NCI-H226 (cell line): ENCODE measurements at regions not wholly inside any gene's neighbourhood (a gene's known extent, or its start where the extent isn't known, plus 50 kb on each side); places are given as distances from the start of the nearest gene placed in this dataset.
A peak's percentile ranks its signal among the peaks of the same experiment; 100 is the strongest.

Experiments used
- DNase-seq: peaks from one replicate; pipeline ENCODE4 v3.0.0-alpha.2; 2015

GRCh38 chr22:18731075-18731666, 119.5 kb upstream of the RIMBP3 start:
- DNase-seq: no peak

- DNase-seq: peak; percentile 69
Measured at GRCh38 chr22:18730410-18730809, 118.7 kb upstream of the RIMBP3 start.
